PC-3 (cell line): ENCODE measurements at regions not wholly inside any gene's neighbourhood (a gene's known extent, or its start where the extent isn't known, plus 50 kb on each side); places are given as distances from the start of the nearest gene placed in this dataset.
A peak's percentile ranks its signal among the peaks of the same experiment; 100 is the strongest.

Experiments
- ATAC-seq: fragments of 200-7000 bp; cut with Tn5 transposase; 2 replicates; pipeline ENCODE4 v1.9.1; 2020; ENCODE audit warnings: mild to moderate bottlenecking, moderate library complexity
- BruUV-seq: library from RNA; stranded (reverse); fragments of 400-500 nt; replicated peaks from 2 replicates; lab custom pipeline; 2021; lab: Mats Ljungman, UMichigan
- CTCF ChIA-PET: fragments of 300-600 bp; sonication (Branson Sonifier 250); formaldehyde crosslinking; loops from one replicate; lab custom pipeline; 2022; ENCODE audit warnings: antibody characterized with exemption; lab: Charles Lee
- POLR2A ChIA-PET: fragments of 300-600 bp; sonication (Branson Sonifier 250); formaldehyde crosslinking; loops from one replicate; lab custom pipeline; 2022; ENCODE audit warnings: antibody characterized with exemption; ENCODE audit not compliant: unreplicated experiment; lab: Charles Lee
- DNase-seq: peaks from one replicate; pipeline ENCODE4 v3.0.0-alpha.2; 2015
- H2AFZ ChIP-seq: fragments of 300-600 bp; sonication (generic); 2 replicates; pipeline ENCODE4 v1.6.0; 2016; ENCODE audit warnings: antibody characterized with exemption, low read length
- H3F3A ChIP-seq: fragments of 300-600 bp; sonication (generic); one replicate; pipeline ENCODE4 v1.6.0; 2017; ENCODE audit warnings: antibody characterized with exemption, low read length, control low read depth, mild to moderate bottlenecking; ENCODE audit not compliant: unreplicated experiment
- H3K27ac ChIP-seq: fragments of 300-600 bp; sonication (generic); 2 replicates; pipeline ENCODE4 v1.5.1; 2016; ENCODE audit warnings: mild to moderate bottlenecking, low read length
- H3K27me3 ChIP-seq: fragments of 300-600 bp; sonication (generic); 2 replicates; pipeline ENCODE4 v1.6.1; 2016; ENCODE audit warnings: low read length, mixed read lengths
- H3K36me3 ChIP-seq: fragments of 300-600 bp; sonication (generic); 2 replicates; pipeline ENCODE4 v1.6.1; 2016; ENCODE audit warnings: low read depth, mixed run types, low read length, mixed read lengths
- H3K4me1 ChIP-seq: fragments of 300-600 bp; sonication (generic); 2 replicates; pipeline ENCODE4 v1.5.1; 2016; ENCODE audit warnings: low read length; ENCODE audit not compliant: insufficient read depth
- H3K4me2 ChIP-seq: fragments of 300-600 bp; sonication (generic); 2 replicates; pipeline ENCODE4 v1.6.0; 2016; ENCODE audit warnings: low read length
- H3K4me3 ChIP-seq: fragments of 300-600 bp; sonication (generic); 2 replicates; pipeline ENCODE4 v1.5.1; 2016; ENCODE audit warnings: mild to moderate bottlenecking, low read length, mixed read lengths
- H3K79me2 ChIP-seq: fragments of 300-600 bp; sonication (generic); 2 replicates; pipeline ENCODE4 v1.6.1; 2017; ENCODE audit warnings: low read length, mixed read lengths
- H3K9ac ChIP-seq: fragments of 300-600 bp; sonication (generic); 2 replicates; pipeline ENCODE4 v1.6.0; 2016; ENCODE audit warnings: mild to moderate bottlenecking, low read length
- H3K9me2 ChIP-seq: fragments of 300-600 bp; sonication (generic); replicated peaks from 2 replicates; pipeline ENCODE4 v1.6.1; 2016; ENCODE audit warnings: mixed run types, low read length, mixed read lengths
- H3K9me3 ChIP-seq: fragments of 300-600 bp; sonication (generic); 2 replicates; pipeline ENCODE4 v1.6.1; 2016; ENCODE audit warnings: low read length, mixed read lengths
- H4K20me1 ChIP-seq: fragments of 300-600 bp; sonication (generic); 2 replicates; pipeline ENCODE4 v1.6.1; 2016; ENCODE audit warnings: low read length, mixed read lengths
- EZH2 ChIP-seq: fragments of 300-600 bp; sonication (generic); IDR thresholded peaks from one replicate; pipeline ENCODE4 v1.6.1; 2017; ENCODE audit warnings: antibody characterized with exemption, mild to moderate bottlenecking, low read length; ENCODE audit not compliant: unreplicated experiment
- EZH2phosphoT487 ChIP-seq: fragments of 300-600 bp; sonication (generic); IDR thresholded peaks from 2 replicates; pipeline ENCODE4 v1.6.1; 2018; ENCODE audit warnings: mild to moderate bottlenecking, antibody characterized with exemption, low read length, borderline replicate concordance
- intact Hi-C: fragments of 100-400 bp; cut with micrococcal nuclease; formaldehyde crosslinking; loops from 2 replicates; pipeline ENCODE4 v1.9.0; 2023
- TF ChIP-seq, protein P1 (sequence below): fragments of 300-600 bp; sonication (generic); conservative IDR thresholded peaks from 2 replicates; pipeline ENCODE4 v1.5.1; 2017; ENCODE audit warnings: antibody characterized with exemption, low read depth, mild to moderate bottlenecking, low read length

DNA sequence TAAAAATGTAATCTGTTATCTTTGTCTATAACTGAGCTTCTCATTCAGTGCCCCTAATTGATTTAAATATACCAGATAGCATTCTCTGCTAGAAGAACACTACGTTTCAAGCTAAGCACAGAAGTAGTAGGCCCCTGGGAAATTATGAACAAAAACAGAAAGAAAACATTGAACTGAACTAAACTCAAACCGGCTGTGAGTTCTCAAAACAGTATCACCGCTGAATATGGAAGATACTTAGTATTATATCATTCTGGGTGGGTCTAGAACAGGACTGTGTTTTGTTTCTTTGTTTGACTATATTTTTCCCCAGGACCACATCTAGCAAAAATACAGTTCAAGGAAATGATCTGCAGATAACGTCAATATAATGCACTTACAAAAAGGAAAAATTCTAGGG lies 95.1 kb upstream of the HMHB1 start:
- no TSS peak for BruUV-seq

DNA sequence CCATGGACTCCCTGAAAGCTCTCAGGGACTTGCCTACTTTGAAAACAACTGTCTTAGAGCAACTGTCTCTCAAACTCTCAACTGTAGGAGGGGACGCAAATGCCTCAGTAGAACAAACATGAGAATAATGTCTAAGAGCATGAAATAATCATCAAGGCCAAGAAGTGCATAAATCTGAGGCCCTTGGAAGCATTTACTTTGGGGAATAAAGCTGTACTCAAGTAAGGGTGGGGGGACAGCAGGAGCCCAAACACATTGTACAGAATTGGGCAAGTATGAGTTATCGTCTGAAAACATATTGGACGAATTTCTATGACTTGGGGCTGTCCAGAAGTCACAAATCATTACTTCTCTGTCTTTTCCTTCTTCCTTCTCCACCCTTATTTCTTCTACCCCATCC lies 96.3 kb upstream of the HMHB1 start:
- H3K9me3 ChIP-seq, result no peaks in the 10 kb centered on the region
- no peaks in the 10 kb centered on the region for H3K79me2 ChIP-seq
- H3K36me3 ChIP-seq, result no peaks in the 10 kb centered on the region
- no peaks in the 10 kb centered on the region for H4K20me1 ChIP-seq
- ATAC-seq (no peak), DNase-seq (no peak)
- H3K27ac ChIP-seq, result no peak overlapping the region
- intact Hi-C loops, result no loop called here
- CTCF ChIA-PET, result no interaction called here
- peaks cover 3% of the 10 kb centered on the region; the same call in 1 of the 2 replicates for H3K4me1 ChIP-seq
- H3K9me2 ChIP-seq, result no peaks in the 10 kb centered on the region
- H3K9ac ChIP-seq, result no peak overlapping the region
- TF ChIP-seq, protein P1, sequence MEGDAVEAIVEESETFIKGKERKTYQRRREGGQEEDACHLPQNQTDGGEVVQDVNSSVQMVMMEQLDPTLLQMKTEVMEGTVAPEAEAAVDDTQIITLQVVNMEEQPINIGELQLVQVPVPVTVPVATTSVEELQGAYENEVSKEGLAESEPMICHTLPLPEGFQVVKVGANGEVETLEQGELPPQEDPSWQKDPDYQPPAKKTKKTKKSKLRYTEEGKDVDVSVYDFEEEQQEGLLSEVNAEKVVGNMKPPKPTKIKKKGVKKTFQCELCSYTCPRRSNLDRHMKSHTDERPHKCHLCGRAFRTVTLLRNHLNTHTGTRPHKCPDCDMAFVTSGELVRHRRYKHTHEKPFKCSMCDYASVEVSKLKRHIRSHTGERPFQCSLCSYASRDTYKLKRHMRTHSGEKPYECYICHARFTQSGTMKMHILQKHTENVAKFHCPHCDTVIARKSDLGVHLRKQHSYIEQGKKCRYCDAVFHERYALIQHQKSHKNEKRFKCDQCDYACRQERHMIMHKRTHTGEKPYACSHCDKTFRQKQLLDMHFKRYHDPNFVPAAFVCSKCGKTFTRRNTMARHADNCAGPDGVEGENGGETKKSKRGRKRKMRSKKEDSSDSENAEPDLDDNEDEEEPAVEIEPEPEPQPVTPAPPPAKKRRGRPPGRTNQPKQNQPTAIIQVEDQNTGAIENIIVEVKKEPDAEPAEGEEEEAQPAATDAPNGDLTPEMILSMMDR, result no peak
- TF ChIP-seq EZH2, result no peak
- TF ChIP-seq EZH2phosphoT487, result no peak
- no TSS peak for BruUV-seq
- H3F3A ChIP-seq, result no peaks in the 10 kb centered on the region
- no peak overlapping the region for H3K4me2 ChIP-seq
- POLR2A ChIA-PET, result no interaction called here
- H3K4me3 ChIP-seq, result no peak overlapping the region
- H2AFZ ChIP-seq, result no peak overlapping the region
- H3K27me3 ChIP-seq, result no peaks in the 10 kb centered on the region

More for the DNA sequence above, 95.1 kb upstream of the HMHB1 start:
- ChIA-PET CTCF (no interaction called here), POLR2A (no interaction called here)
- DNase-seq (no peak), ATAC-seq (no peak)
- H3K4me1 ChIP-seq, result peaks cover 3% of the 10 kb centered on the region; the same call in 1 of the 2 replicates
- no peak for TF ChIP-seq EZH2phosphoT487
- no peak for TF ChIP-seq EZH2
- TF ChIP-seq, protein P1, result no peak
- no peak overlapping the region for H3K4me2 ChIP-seq
- H3K27me3 ChIP-seq, result no peaks in the 10 kb centered on the region
- H4K20me1 ChIP-seq, result no peaks in the 10 kb centered on the region
- no peak overlapping the region for H2AFZ ChIP-seq
- intact Hi-C loops, result no loop called here
- H3K36me3 ChIP-seq, result no peaks in the 10 kb centered on the region
- H3K27ac ChIP-seq, result no peak overlapping the region
- H3F3A ChIP-seq, result no peaks in the 10 kb centered on the region
- H3K4me3 ChIP-seq, result no peak overlapping the region
- H3K9me3 ChIP-seq, result no peaks in the 10 kb centered on the region
- no peaks in the 10 kb centered on the region for H3K79me2 ChIP-seq
- H3K9ac ChIP-seq, result no peak overlapping the region
- H3K9me2 ChIP-seq, result no peaks in the 10 kb centered on the region

DNA sequence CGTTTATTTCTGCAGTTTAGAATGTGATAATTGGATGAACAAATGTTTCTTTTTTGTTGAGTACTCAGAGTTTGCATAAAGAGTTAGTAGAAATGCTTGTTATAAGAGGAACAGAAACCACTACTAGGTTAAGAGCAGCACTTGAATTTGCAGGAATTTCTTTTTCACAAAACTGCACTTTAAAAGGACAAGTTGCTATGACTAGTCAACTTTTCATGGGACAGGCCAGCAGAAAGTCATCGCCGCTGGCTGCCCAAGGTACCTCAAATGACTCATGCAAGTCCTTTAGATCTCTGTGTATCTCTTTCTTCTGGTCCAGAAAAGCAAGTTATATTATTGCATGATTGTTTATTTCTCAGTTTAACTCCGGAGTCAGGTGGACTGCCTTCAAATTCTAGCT lies 97.3 kb upstream of the HMHB1 start:
- no peaks in the 10 kb centered on the region for H3K9me2 ChIP-seq
- TF ChIP-seq EZH2phosphoT487 (no peak), EZH2 (no peak)
- TF ChIP-seq, protein P1, result no peak
- no peaks in the 10 kb centered on the region for H3K36me3 ChIP-seq
- H3K27me3 ChIP-seq, result no peaks in the 10 kb centered on the region
- no peak overlapping the region for H3K4me3 ChIP-seq
- peaks cover 3% of the 10 kb centered on the region; the same call in 1 of the 2 replicates for H3K4me1 ChIP-seq
- no TSS peak for BruUV-seq
- H4K20me1 ChIP-seq, result no peaks in the 10 kb centered on the region
- intact Hi-C loops, result no loop called here
- ChIA-PET CTCF (no interaction called here), POLR2A (no interaction called here)
- no peak overlapping the region for H3K9ac ChIP-seq
- no peak overlapping the region for H3K4me2 ChIP-seq
- H2AFZ ChIP-seq, result no peak overlapping the region
- H3K79me2 ChIP-seq, result no peaks in the 10 kb centered on the region
- ATAC-seq (no peak), DNase-seq (peak; percentile 60)
- H3K9me3 ChIP-seq, result no peaks in the 10 kb centered on the region
- H3F3A ChIP-seq, result no peaks in the 10 kb centered on the region
- H3K27ac ChIP-seq, result no peak overlapping the region
